ENCODE measurements at regions not wholly inside any gene's neighbourhood (a gene's known extent, or its start where the extent isn't known, plus 50 kb on each side); places are given as distances from the start of the nearest gene placed in this dataset.

GRCh38 chr2:192960945-192961344 lies 766.2 kb upstream of the TMEFF2 start:
- TF ChIP-seq CTCF (IDR thresholded peaks at IDR 0.05) (no peak), EP300 (IDR thresholded peaks at IDR 0.05) (no peak), POLR2A (IDR thresholded peaks at IDR 0.05) (no peak)

Data from sigmoid colon (tissue), 4 donors.